ENCODE measurements at regions not wholly inside any gene's neighbourhood (a gene's known extent, or its start where the extent isn't known, plus 50 kb on each side); places are given as distances from the start of the nearest gene placed in this dataset.

GRCh38 chr20:24392612-24393011 lies 76.8 kb upstream of the SYNDIG1 start:
- TF ChIP-seq CTCF (IDR thresholded peaks at IDR 0.05) = no peak
- no peak for TF ChIP-seq POLR2A (IDR thresholded peaks at IDR 0.05; ENCODE audit: low read depth)
